ENCODE measurements at regions not wholly inside any gene's neighbourhood (a gene's known extent, or its start where the extent isn't known, plus 50 kb on each side); places are given as distances from the start of the nearest gene placed in this dataset.

- TF ChIP-seq EZH2phosphoT487 (conservative IDR thresholded peaks at IDR 0.05; ENCODE audit: low read length): no peak
- no peak for TF ChIP-seq CTCF (IDR thresholded peaks at IDR 0.05; ENCODE audit: insufficient read depth, low read length, poor library complexity, severe bottlenecking)
Measured at GRCh38 chr7:70907259-70908247, 224.4 kb upstream of the GALNT17 start.
